Putamen (tissue), 1 donor: ENCODE measurements at regions not wholly inside any gene's neighbourhood (a gene's known extent, or its start where the extent isn't known, plus 50 kb on each side); places are given as distances from the start of the nearest gene placed in this dataset.
"Not testable (repeated sequence)": the region's sequence is repeated elsewhere in the genome, so short reads cannot be mapped to it uniquely, and the experiment has no call there.

Experiments used
- DNase-seq: peaks from one replicate; pipeline ENCODE4 v3.0.0-alpha.2; 2016; ENCODE audit warnings: low spot score

GRCh38 chr14:61167642-61168041 is 113.5 kb downstream of the TMEM30B start:
- DNase-seq: no peak

DNA sequence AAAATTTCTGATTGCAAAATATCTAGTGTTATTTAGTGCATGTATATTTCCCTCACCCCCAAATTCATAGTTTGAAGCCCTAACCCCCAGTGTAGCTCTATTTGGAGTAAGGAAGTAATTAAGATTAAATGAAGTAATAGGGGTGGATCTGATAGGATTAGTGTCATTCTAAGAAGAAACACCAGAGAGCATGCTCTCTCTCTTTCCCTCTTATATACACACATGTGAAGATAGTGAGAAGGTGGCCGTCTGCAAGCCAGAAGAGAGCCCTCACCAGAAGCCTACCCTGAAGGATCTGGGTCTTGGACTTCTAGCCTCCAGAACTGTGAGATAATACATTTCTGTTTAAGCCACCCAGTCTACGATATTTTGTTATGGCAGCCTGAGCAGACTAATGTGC is 120.3 kb downstream of the TMEM30B start:
- no peak for DNase-seq

DNA sequence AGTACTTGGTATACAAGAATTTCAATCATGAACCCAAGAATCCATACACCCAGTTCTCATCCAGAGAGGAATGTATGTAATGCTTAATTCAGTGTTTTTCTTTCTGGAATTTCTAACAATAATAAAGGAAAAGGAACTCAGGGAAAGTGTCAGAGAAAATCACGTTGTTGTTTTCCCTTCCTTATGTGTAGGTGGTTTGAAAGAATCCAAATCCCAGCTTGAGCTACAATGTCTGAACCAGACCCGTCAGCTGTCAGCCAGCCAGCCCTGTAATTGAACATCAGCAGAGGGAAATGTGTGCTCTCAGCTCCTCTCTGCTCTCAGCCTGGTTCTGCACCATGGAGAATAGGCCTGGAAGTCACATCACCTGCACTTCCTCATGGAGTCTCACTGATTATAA is 126.5 kb downstream of the TMEM30B start:
- DNase-seq: no peak

DNA sequence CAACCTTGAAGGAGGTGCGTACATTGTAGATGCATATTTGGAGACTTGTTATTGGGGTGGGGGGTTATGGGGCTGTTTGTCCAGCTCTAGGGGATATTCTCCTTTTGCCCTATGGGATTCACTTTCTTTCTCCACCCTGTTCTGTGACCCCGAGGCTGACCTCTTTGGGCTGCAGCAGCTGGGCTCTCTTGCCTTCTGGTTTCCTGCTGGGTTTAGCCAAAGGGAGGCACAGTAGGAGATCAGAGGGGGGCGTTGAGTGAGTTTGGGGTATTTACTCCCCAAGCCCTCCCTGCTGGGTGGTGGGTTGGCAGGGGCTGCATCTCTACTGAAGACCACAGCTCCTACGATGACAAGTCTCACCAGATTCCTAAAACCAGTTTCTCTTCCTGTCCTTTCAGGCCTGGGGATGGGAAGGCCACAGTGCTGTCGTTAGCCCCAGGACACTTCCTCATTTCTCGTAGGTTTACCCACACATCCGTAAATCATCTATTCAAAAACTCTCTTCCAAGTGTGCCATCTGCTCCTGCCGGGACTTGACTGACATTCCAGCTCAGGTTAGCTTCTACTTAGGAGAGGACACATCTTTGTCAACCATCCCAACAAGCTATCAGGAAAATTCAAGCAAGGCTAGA is 127.1 kb downstream of the TMEM30B start:
- no peak for DNase-seq

DNA sequence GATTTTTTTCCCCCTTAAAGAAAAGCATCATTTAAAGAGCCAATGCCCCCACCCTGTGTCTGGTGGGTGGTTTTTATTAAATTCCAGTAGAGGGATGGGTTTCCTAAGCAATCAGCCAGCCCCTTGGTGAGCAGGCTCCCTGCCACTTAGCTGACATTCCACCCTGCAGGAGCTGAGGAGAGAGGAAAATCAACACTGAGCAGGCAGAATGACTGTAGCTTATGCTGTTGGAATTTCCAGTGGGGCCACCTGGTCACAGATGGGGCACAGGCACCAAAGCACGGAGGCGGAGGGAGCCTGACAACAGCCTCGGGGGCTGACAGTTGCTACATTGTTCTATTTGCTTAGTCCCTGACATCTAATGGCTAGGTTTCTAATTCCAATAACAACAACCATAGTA is 127.7 kb downstream of the TMEM30B start:
- DNase-seq: no peak

DNA sequence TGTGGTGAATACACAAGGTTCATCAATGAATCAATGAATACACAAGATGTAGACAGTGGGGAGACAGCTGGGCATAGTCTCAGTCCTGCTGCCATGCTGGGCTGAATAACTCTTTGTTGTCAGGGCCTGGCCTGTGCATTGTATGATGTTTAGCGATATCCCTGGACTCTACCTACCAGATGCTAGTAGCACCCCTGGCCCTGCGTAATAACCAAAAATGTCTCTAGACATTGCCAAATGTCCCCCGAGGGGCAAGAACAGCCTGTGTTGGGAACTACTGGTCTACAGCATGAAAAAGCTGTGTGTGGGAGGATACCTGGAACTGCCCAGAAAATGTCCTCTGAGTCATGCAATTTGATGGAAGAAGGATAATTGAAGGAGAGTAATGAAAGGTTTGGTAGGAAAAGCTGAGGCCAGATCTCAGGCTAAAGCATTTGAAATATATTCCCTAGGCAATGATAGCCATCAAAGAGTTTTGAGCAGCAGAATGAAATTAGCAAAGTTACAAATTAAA is 128.2 kb downstream of the TMEM30B start:
- no peak for DNase-seq

GRCh38 chr14:61151251-61151650 is 129.9 kb downstream of the TMEM30B start:
- DNase-seq: no peak

GRCh38 chr14:61150851-61151250 is 130.3 kb downstream of the TMEM30B start:
- no peak for DNase-seq

DNA sequence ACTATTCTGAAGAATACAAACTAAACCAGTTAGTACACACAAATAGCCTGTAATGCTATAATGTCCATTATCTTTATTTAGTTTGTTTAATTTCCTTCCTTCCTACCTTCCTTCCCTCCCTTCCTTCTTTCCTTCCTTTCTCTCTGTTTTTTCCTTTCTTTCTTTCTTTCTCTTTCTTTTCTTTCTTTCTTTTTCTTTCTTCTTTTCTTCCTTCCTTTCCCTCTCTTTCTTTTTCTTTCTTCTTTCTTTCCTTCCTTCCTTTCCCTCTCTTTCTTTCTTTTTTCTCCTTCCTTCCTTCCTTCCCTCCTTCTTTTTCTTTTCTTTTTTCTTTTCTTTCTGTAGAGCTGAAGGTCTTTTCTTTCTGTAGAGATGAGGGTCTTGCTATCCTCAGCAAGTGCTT is 131.2 kb downstream of the TMEM30B start:
- no peak for DNase-seq

DNA sequence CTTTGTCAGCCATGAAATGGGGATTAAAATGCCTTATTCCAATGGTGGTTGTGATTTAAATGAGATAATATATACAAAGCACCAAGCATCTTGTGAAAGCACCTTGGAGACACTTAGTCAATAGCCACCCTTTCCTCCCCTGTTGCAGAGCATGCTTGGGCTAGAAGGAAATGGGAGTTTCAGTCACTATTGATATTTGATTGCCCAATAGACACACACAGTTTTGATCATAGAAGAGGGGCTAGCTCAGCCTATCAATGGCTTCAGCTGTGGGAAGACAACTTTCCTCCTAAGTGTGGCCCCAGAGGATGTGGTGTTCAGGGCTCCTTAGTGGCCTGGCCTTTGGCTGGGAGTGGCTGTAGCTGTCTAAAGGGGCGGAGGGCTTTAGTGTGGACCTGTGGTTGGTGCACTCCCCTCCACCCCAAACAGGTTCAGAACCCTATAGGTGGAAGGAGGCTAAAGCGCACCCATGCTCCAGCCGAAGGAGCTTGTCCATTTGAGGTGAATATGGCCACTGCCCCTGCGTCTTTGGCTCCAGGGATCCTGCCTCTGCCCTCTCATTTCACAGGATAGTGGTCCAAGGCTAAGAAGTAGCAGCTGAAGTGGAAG is 132.3 kb downstream of the TMEM30B start:
- no peak for DNase-seq

DNA sequence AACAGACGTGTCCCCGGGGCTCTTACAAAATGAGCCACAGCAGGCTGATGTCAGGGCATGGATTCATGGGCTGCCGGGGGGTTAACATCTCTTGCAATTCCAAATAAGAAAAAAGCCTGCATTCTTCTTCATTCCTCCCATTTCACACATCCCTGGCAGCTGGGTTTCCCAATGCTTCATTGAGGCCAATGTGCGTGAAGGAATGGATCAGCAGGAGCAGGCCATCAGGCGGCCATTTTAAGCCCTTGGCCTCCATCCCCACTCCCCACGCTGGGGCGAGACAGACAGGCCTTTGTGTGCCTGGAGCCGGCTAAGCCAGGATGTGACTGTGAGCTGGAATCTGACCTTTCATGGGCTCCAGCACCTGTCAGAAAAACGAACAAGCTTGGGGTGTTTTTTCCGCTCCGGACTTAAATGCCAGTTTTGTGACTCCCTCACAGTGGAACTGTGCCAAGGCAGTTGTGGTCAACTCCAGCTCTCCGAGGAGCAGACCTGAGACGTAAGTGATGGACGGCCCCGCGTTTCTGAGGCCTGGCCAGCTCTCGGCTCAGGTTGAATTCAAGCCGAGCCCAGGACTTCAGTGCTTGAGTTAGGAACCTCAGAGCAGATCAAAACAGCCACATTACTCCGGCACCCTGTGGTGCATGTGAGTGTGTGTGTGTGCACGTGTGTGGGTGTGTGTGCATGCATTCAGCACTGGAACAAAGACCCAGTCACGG is 133.1 kb downstream of the TMEM30B start:
- peak; percentile 61 for DNase-seq

DNA sequence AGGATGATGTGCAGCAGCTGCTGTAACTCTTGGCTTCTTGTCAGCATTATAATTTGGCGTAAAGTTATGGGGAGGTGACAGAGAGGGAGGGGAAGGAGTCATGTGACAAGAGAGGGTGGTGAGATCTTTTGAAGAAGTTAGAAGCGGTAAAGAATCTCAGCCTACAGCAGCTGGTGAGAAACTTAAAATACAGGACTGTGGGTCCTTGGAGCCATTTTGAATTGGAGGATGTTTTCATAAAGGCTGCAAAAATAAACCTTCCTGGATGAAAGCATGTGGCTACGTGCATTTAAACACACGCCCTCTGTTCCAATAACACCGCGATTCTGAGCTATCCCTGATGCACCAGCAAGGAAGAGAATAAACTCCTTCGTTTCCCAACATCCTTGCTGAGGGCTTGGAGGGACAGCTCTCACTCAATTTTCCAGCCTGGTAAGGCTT is 133.7 kb downstream of the TMEM30B start:
- peak; percentile 19 for DNase-seq

- no peak for DNase-seq
Measured at GRCh38 chr14:61146899-61147298, 134.2 kb downstream of the TMEM30B start.

DNA sequence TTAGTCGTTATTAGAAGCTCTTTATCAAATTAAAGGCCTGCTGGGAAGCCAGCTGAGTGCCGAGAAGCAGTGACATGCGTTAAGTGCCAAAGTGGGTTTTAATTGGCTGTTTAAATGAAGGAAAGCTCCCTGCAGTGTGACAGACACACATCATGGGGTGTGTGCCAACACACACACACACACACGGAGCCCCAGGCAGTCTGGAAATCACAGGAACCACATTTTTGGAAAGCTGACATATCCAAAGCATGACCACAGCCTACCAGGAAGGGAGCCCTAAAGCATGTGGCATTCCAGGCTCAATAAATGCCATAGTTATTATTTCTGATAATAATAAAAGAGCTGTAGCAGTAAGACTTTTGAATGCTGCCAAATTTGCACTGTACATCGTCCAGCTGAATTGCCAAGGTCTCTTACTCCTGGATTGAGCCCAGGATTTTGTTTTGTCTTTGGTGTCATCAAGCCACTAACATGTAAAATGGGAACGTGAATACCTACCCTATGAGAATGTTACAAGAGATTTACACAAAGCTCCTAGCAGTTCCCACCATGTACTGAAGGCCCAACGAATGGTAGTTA is 135.1 kb downstream of the TMEM30B start:
- no peak for DNase-seq

- DNase-seq: no peak
Measured at GRCh38 chr14:61145034-61145902, 135.9 kb downstream of the TMEM30B start.

DNA sequence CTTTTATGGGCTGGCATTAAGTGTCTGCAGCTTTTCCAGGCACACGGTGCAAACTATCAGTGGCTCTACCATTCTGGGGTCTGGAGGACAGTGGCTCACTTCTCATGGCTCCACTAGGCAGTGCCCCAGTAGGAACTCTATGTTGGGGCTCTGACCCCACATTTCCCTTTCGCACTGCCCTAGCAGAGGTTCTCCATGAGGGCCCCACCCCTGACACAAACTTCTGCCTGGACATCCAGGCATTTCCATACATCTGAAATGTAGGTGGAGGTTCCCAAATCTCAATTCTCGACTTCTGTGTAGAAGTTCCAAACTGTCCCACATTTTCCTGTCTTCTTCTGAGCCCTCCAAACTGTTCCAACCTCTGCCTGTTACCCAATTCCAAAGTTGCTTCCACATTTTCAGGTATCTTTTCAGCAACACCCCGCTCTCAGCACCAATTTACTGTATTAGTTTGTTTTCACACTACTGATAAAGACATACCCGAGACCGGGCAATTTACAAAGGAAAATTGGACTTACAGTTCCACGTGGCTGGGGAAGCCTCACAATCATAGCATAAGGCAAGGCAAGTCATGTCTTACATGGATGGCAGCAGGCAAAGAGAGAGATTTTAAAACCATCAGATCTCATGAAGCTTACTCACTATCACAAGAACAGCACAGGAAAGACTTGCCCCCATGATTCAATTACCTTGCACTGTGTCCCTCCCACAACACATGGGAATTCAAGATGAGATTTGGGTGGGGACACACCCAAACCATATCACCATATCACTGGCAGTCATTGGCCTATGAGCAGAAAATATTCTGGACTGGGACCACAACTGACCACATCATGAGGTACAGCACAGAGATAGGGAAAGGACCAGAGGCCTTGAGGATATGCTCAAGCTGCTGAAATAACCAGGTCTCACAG is 136.8 kb downstream of the TMEM30B start:
- DNase-seq: not testable (repeated sequence)

DNA sequence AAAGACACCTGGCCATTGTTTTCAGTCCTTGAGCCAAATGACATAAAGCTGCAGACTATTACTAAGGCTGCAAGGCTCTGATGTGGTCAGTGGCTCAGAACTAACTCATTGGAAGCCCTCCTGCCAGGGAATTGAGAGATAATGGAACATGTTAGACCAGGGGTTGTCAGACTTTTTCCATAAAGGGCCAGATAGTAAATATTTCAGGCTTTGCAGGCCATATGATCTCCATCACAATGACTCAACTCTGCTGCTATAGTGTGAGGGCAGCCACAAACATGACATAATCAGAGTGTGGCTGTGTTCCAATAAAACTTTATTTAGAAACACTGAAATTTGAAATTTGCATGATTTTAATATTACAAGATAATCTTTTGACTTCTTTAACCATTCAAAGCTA is 140.3 kb downstream of the TMEM30B start:
- no peak for DNase-seq

DNA sequence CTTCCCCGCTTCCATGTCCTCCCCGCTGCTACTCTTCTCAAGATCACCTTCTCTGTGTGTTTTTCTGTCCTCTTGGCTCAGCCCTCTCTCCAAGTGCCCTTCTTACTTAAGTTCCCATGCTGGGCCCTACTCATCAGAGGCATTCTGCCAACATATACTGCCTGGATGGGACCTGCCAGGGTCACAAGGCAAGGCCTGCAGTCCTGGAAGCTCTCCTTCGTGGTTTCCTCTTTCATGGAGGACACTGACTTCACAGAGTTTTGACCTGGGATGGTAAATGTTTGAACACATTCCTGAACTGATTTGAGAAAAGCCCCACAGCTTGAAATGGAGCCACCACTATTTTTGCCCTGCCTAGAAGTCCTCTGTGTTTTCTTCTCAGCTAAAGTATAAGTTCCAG is 140.9 kb downstream of the TMEM30B start:
- DNase-seq: no peak

- DNase-seq: no peak
Measured at GRCh38 chr14:61139006-61139599, 142.0 kb downstream of the TMEM30B start.

DNA sequence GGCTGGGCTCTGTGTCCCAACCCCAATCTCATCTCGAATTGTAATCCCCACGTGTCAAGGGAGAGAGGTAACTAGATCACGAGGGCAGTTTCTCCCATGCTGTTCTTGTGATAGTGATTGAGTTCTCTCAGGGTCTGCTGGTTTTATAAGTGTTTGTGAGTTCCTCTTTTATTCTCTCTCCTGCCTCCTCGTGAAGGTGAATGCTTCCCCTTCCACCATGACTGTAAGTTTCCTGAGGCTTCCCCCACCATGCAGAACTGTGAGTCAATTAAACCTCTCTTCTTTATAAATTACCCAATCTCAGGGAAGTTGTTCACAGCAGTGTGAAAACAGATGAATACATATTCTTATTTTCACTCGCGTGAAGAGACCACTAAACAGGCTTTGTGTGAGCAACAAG is 148.2 kb downstream of the TMEM30B start:
- DNase-seq: no peak
